Neural progenitor cell (in vitro differentiated cells): ENCODE measurements at regions not wholly inside any gene's neighbourhood (a gene's known extent, or its start where the extent isn't known, plus 50 kb on each side); places are given as distances from the start of the nearest gene placed in this dataset. TPM values are rescaled to one million over a fixed set of nuclear protein-coding genes. Genes with fewer than 3 reads are reported as not detected.

Experiments used
- DNase-seq: peaks from one replicate; pipeline ENCODE4 v3.0.0-alpha.2; 2016; ENCODE audit warnings: low spot score
- H2AFZ ChIP-seq: fragments of 200-600 bp; sonication (generic); replicated peaks from 2 replicates; pipeline ENCODE4 v1.6.1; 2016; ENCODE audit warnings: antibody characterized with exemption
- H3F3A ChIP-seq: fragments of 200-600 bp; sonication (generic); 2 replicates; pipeline ENCODE4 v1.6.1; 2016; ENCODE audit warnings: antibody characterized with exemption, low read depth
- H3K27ac ChIP-seq: fragments of 200-600 bp; sonication (generic); 2 replicates; pipeline ENCODE4 v1.5.1; 2016; ENCODE audit warnings: mild to moderate bottlenecking
- H3K27me3 ChIP-seq: fragments of 200-600 bp; sonication (generic); 2 replicates; pipeline ENCODE4 v1.6.1; 2016; ENCODE audit warnings: mild to moderate bottlenecking, moderate library complexity
- H3K36me3 ChIP-seq: fragments of 200-600 bp; sonication (generic); 2 replicates; pipeline ENCODE4 v1.5.1; 2016
- H3K4me1 ChIP-seq: fragments of 200-600 bp; sonication (generic); 2 replicates; pipeline ENCODE4 v1.6.1; 2016; ENCODE audit warnings: mixed run types
- H3K4me2 ChIP-seq: fragments of 200-600 bp; sonication (generic); 2 replicates; pipeline ENCODE4 v1.6.1; 2016
- H3K4me3 ChIP-seq: fragments of 200-600 bp; sonication (generic); 2 replicates; pipeline ENCODE4 v1.5.1; 2016
- H3K79me2 ChIP-seq: fragments of 200-600 bp; sonication (generic); 2 replicates; pipeline ENCODE4 v1.6.1; 2016; ENCODE audit warnings: low read depth
- H3K9ac ChIP-seq: fragments of 200-600 bp; sonication (generic); 2 replicates; pipeline ENCODE4 v1.6.1; 2016
- H3K9me3 ChIP-seq: fragments of 200-600 bp; sonication (generic); 2 replicates; pipeline ENCODE4 v1.5.1; 2016; ENCODE audit warnings: low read depth
- H4K20me1 ChIP-seq: fragments of 200-600 bp; sonication (generic); 2 replicates; pipeline ENCODE4 v1.6.1; 2016; ENCODE audit warnings: low read depth
- H3K27ac Mint-ChIP-seq: 3 replicates; pipeline ENCODE4 v1.8.0; 2021; ENCODE audit warnings: mixed read lengths
- H3K27me3 Mint-ChIP-seq: 2 replicates; pipeline ENCODE4 v1.8.0; 2022; ENCODE audit warnings: low read depth, mild to moderate bottlenecking, inconsistent platforms, moderate library complexity, mixed read lengths; ENCODE audit not compliant: insufficient read depth
- H3K36me3 Mint-ChIP-seq: 3 replicates; pipeline ENCODE4 v1.8.0; 2021; ENCODE audit warnings: mixed read lengths
- H3K4me1 Mint-ChIP-seq: 3 replicates; pipeline ENCODE4 v1.8.0; 2021; ENCODE audit warnings: mixed read lengths
- H3K4me3 Mint-ChIP-seq: 3 replicates; pipeline ENCODE4 v1.8.0; 2021; ENCODE audit warnings: mild to moderate bottlenecking, moderate library complexity, mixed read lengths
- H3K9me3 Mint-ChIP-seq: 3 replicates; pipeline ENCODE4 v1.8.0; 2020; ENCODE audit warnings: mixed read lengths
- EZH2 ChIP-seq: fragments of 200-600 bp; sonication (generic); IDR thresholded peaks from 2 replicates; pipeline ENCODE4 v1.6.1; 2017; ENCODE audit warnings: antibody characterized with exemption, mild to moderate bottlenecking, moderate library complexity
- EZH2phosphoT487 ChIP-seq: fragments of 200-600 bp; sonication (generic); IDR thresholded peaks from 2 replicates; pipeline ENCODE4 v1.6.1; 2017; ENCODE audit warnings: antibody characterized with exemption
- small RNA-seq: library from RNA; depleted of rRNA; stranded (forward); fragments of <200 nt; gene quantifications from one replicate; pipeline ENCODE3, GENCODE V24; 2015
- TF ChIP-seq, protein P1 (sequence below): fragments of 200-600 bp; sonication (generic); IDR thresholded peaks from 2 replicates; pipeline ENCODE4 v1.5.1; 2017; ENCODE audit warnings: antibody characterized with exemption, mild to moderate bottlenecking

DNA sequence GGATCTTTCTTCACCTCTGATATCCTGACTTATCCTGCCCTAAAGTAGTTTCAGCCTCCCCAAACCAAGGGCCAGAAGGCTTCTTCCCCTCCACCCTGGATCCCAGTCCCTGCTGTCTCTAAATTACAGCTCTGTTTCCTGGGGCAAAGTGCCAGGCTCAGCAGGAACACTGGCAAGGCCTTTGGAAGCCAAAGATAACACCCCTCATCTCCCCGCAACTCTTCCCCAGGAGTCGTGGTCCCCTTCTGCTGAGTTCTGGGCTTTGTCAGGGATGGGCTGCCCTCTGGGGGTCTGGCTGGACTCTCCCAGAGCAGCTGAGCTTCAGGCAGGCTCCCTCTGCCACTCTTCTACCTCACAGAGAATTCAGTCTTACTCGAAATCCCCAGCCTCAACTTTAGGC lies 53.8 kb upstream of the AMPD3 start:
- H4K20me1 ChIP-seq: no peaks in the 10 kb centered on the region
- no peak for DNase-seq
- no peaks in the 10 kb centered on the region for H3K36me3 Mint-ChIP-seq
- H3K4me1 Mint-ChIP-seq: peaks cover 1% of the 10 kb centered on the region
- H3K27me3 ChIP-seq: no peaks in the 10 kb centered on the region
- H3K9ac ChIP-seq: no peak overlapping the region
- no peaks in the 10 kb centered on the region for H3K79me2 ChIP-seq
- H2AFZ ChIP-seq: no peak overlapping the region
- H3K9me3 ChIP-seq: no peaks in the 10 kb centered on the region
- H3K27me3 Mint-ChIP-seq: peaks cover 4% of the 10 kb centered on the region
- H3K27ac Mint-ChIP-seq: no peak overlapping the region
- no peaks in the 10 kb centered on the region for H3K9me3 Mint-ChIP-seq
- no peaks in the 10 kb centered on the region for H3K36me3 ChIP-seq
- TF ChIP-seq EZH2phosphoT487 (no peak), EZH2 (no peak)
- TF ChIP-seq, protein P1, sequence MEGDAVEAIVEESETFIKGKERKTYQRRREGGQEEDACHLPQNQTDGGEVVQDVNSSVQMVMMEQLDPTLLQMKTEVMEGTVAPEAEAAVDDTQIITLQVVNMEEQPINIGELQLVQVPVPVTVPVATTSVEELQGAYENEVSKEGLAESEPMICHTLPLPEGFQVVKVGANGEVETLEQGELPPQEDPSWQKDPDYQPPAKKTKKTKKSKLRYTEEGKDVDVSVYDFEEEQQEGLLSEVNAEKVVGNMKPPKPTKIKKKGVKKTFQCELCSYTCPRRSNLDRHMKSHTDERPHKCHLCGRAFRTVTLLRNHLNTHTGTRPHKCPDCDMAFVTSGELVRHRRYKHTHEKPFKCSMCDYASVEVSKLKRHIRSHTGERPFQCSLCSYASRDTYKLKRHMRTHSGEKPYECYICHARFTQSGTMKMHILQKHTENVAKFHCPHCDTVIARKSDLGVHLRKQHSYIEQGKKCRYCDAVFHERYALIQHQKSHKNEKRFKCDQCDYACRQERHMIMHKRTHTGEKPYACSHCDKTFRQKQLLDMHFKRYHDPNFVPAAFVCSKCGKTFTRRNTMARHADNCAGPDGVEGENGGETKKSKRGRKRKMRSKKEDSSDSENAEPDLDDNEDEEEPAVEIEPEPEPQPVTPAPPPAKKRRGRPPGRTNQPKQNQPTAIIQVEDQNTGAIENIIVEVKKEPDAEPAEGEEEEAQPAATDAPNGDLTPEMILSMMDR: no peak
- H3K27ac ChIP-seq: no peak overlapping the region
- no peak overlapping the region for H3K4me3 Mint-ChIP-seq
- H3K4me1 ChIP-seq: no peaks in the 10 kb centered on the region
- H3K4me2 ChIP-seq: no peak overlapping the region
- no peak overlapping the region for H3K4me3 ChIP-seq
- H3F3A ChIP-seq: no peaks in the 10 kb centered on the region

DNA sequence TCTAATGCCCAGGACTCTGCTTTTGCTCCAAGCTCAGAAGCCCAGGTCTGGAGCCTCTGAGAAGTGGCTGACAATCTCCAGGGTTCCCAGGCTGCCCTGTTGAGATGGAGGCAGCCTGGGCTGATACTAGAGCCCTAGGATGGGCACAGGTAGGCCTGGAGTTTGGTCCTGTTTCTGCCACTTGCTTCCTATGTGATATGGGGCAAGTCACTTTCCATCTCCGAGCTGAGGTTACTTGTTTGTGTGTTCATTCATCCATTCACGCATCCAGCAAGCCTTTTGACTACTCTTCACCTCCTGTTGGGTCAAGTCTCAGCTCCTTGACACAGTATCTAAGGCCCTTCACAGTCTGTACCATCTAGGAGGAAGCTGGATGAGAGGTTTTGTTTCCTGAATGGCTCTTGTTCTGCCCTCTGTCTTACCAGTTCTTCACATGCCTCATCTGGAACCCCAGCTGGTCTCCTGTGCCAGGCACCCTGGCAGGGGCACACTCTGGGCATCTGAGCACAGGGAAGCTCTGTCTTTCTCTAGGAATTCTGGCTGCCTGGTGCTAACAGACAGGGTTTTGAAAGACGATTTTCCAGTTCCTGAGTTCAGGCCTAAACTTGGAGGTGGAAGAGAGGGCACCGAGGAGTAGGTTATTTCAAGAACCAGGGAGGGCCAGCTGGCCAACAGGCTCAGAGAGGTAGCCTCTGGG lies 53.2 kb upstream of the AMPD3 start:
- no peak for DNase-seq
- Histone ChIP-seq H4K20me1 (no peaks in the 10 kb centered on the region), H3K9ac (no peak overlapping the region), H3K36me3 (no peaks in the 10 kb centered on the region), H3K79me2 (no peaks in the 10 kb centered on the region), H3K4me2 (no peak overlapping the region), H2AFZ (no peak overlapping the region), H3K27ac (no peak overlapping the region), H3K4me3 (no peak overlapping the region), H3F3A (no peaks in the 10 kb centered on the region), H3K27me3 (no peaks in the 10 kb centered on the region), H3K4me1 (no peaks in the 10 kb centered on the region), H3K9me3 (no peaks in the 10 kb centered on the region)
- Mint-ChIP-seq H3K27me3 (peaks cover 4% of the 10 kb centered on the region), H3K9me3 (no peaks in the 10 kb centered on the region), H3K4me1 (peaks cover 2% of the 10 kb centered on the region), H3K4me3 (no peak overlapping the region), H3K27ac (no peak overlapping the region), H3K36me3 (no peaks in the 10 kb centered on the region)
- TF ChIP-seq EZH2phosphoT487: no peak
- no peak for TF ChIP-seq EZH2
- TF ChIP-seq, protein P1: no peak

Small RNAs in the stretch of these regions (small RNA-seq; reads per million reads assigned to genes)
- not detected for gene RNU6ATAC33P
